ENCODE measurements at regions not wholly inside any gene's neighbourhood (a gene's known extent, or its start where the extent isn't known, plus 50 kb on each side); places are given as distances from the start of the nearest gene placed in this dataset.

DNA sequence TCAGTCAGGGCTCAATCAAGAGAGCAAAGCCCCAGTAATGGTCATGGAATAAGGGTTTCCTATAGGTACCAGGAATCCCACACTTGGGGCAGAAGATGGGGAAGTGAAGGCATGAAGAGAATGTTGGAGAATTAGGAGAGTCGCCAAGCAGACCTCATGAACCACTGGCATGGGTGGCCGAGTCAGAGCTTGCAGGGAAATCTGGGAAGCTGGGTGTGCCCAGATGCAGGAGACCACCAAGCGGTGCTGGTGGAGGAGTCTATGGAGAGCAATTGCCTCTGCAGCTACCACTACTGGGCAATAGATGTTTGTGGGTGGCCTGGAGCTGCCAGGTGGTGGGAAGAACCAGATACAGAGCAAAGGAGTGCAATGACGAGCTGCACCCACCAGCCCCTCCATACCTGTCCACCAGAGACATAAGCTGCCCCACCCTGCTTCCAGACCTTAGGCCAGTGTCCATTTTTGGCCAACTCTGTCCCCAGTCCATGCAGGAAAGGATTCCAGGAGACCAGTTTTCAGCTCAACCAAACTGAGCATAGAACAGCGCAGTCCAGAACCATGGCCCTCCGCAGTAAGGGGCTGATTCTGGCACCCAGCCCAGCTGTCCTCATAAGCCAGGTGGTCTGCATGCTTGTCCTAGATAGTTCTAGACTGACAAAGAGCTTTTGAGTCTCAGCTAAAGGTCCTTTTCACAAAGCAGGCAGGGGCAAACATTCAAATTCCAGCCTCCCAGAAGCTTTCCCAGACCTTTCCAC lies 323.9 kb downstream of the GADD45G start:
- H3K79me2 ChIP-seq (ENCODE audit: control insufficient read depth, insufficient read depth, low read length), result no peaks in the 10 kb centered on the region
- SMC1A ChIA-PET (ENCODE audit: uncharacterized antibody, unreplicated experiment), result no interaction called here
- H3K4me1 ChIP-seq (ENCODE audit: control insufficient read depth, insufficient read depth, low read length), result no peaks in the 10 kb centered on the region
- no peaks in the 10 kb centered on the region for H3K9me3 ChIP-seq (replicated peaks; ENCODE audit: control insufficient read depth, insufficient read depth, low read length)
- WGBS (ENCODE audit: insufficient coverage, insufficient replicate concordance, low lambda C conversion rate, missing lambda C conversion rate), result 27% methylated on average over 6 of the region's 6 CpGs
- H3K27me3 ChIP-seq (replicated peaks in 1 of 2; ENCODE audit: control insufficient read depth in 2 of 2, insufficient read depth in 2 of 2, low read length in 1 of 2), result peaks cover 1 to 8% of the 10 kb centered on the region in 2 experiments; a peak in 3 of 4 replicates
- no peaks in the 10 kb centered on the region for H3K36me3 ChIP-seq (ENCODE audit: control insufficient read depth in 2 of 2, insufficient read depth in 2 of 2, low read length in 1 of 2)
- POLR2A ChIA-PET, result no interaction called here
- H3K4me3 ChIP-seq, result no peak overlapping the region
- in situ Hi-C loops (cut with MboI) (no loop called here), intact Hi-C loops (cut with micrococcal nuclease; ENCODE audit: unreplicated experiment) (no loop called here)
- no peak overlapping the region for H2AFZ ChIP-seq (ENCODE audit: control insufficient read depth, low read depth, low read length)
- RAD21 ChIA-PET (ENCODE audit: unreplicated experiment), result interaction anchor here (1.1 kb wide), 1 partner anchor 325 kb away, joined by 3 read pairs; no protein-coding TSS in a partner anchor
- FAIRE-seq (no peak), DNase-seq (ENCODE audit: low read depth, low spot score) (no peak), ATAC-seq (no peak)
- CTCF ChIA-PET, result interaction anchor here (0.6 to 1.5 kb wide), 2 partner anchors 331 to 337 kb away, joined by 3 to 7 read pairs; no protein-coding TSS in a partner anchor
- H3K27ac ChIP-seq (ENCODE audit: control insufficient read depth, insufficient read depth), result no peak overlapping the region
- H3K4me2 ChIP-seq (ENCODE audit: control insufficient read depth, insufficient read depth), result no peak overlapping the region
- no peak overlapping the region for H3K9ac ChIP-seq (ENCODE audit: control insufficient read depth, insufficient read depth, low read length)
- no peaks in the 10 kb centered on the region for H4K20me1 ChIP-seq (ENCODE audit: control insufficient read depth, insufficient read depth)
- no TSS peak for BruUV-seq (replicated peaks)
- TF ChIP-seq ZNF274 (IDR thresholded peaks at IDR 0.05; ENCODE audit: insufficient read depth, insufficient read length), result no peak
- TF ChIP-seq, protein P1, sequence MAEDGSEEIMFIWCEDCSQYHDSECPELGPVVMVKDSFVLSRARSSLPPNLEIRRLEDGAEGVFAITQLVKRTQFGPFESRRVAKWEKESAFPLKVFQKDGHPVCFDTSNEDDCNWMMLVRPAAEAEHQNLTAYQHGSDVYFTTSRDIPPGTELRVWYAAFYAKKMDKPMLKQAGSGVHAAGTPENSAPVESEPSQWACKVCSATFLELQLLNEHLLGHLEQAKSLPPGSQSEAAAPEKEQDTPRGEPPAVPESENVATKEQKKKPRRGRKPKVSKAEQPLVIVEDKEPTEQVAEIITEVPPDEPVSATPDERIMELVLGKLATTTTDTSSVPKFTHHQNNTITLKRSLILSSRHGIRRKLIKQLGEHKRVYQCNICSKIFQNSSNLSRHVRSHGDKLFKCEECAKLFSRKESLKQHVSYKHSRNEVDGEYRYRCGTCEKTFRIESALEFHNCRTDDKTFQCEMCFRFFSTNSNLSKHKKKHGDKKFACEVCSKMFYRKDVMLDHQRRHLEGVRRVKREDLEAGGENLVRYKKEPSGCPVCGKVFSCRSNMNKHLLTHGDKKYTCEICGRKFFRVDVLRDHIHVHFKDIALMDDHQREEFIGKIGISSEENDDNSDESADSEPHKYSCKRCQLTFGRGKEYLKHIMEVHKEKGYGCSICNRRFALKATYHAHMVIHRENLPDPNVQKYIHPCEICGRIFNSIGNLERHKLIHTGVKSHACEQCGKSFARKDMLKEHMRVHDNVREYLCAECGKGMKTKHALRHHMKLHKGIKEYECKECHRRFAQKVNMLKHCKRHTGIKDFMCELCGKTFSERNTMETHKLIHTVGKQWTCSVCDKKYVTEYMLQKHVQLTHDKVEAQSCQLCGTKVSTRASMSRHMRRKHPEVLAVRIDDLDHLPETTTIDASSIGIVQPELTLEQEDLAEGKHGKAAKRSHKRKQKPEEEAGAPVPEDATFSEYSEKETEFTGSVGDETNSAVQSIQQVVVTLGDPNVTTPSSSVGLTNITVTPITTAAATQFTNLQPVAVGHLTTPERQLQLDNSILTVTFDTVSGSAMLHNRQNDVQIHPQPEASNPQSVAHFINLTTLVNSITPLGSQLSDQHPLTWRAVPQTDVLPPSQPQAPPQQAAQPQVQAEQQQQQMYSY (CRISPR knock-in tag; IDR thresholded peaks at IDR 0.05), result no peak
- no peak for TF ChIP-seq IRF4 (IDR thresholded peaks at IDR 0.05; ENCODE audit: low read depth, low read length)
- TF ChIP-seq, protein P2, sequence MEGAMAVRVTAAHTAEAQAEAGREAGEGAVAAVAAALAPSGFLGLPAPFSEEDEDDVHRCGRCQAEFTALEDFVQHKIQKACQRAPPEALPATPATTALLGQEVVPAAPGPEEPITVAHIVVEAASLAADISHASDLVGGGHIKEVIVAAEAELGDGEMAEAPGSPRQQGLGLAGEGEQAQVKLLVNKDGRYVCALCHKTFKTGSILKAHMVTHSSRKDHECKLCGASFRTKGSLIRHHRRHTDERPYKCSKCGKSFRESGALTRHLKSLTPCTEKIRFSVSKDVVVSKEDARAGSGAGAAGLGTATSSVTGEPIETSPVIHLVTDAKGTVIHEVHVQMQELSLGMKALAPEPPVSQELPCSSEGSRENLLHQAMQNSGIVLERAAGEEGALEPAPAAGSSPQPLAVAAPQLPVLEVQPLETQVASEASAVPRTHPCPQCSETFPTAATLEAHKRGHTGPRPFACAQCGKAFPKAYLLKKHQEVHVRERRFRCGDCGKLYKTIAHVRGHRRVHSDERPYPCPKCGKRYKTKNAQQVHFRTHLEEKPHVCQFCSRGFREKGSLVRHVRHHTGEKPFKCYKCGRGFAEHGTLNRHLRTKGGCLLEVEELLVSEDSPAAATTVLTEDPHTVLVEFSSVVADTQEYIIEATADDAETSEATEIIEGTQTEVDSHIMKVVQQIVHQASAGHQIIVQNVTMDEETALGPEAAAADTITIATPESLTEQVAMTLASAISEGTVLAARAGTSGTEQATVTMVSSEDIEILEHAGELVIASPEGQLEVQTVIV (IDR thresholded peaks at IDR 0.05; ENCODE audit: borderline replicate concordance, partially characterized antibody), result no peak
- no peak for TF ChIP-seq CBX5 (IDR thresholded peaks at IDR 0.05; ENCODE audit: low read depth)
- TF ChIP-seq ASH2L (IDR thresholded peaks at IDR 0.05; ENCODE audit: borderline replicate concordance, low read depth), result no peak
- no peak for TF ChIP-seq SUPT20H (IDR thresholded peaks at IDR 0.05; ENCODE audit: borderline replicate concordance, control insufficient read depth, low read depth, low read length)
- TF ChIP-seq, protein P3, sequence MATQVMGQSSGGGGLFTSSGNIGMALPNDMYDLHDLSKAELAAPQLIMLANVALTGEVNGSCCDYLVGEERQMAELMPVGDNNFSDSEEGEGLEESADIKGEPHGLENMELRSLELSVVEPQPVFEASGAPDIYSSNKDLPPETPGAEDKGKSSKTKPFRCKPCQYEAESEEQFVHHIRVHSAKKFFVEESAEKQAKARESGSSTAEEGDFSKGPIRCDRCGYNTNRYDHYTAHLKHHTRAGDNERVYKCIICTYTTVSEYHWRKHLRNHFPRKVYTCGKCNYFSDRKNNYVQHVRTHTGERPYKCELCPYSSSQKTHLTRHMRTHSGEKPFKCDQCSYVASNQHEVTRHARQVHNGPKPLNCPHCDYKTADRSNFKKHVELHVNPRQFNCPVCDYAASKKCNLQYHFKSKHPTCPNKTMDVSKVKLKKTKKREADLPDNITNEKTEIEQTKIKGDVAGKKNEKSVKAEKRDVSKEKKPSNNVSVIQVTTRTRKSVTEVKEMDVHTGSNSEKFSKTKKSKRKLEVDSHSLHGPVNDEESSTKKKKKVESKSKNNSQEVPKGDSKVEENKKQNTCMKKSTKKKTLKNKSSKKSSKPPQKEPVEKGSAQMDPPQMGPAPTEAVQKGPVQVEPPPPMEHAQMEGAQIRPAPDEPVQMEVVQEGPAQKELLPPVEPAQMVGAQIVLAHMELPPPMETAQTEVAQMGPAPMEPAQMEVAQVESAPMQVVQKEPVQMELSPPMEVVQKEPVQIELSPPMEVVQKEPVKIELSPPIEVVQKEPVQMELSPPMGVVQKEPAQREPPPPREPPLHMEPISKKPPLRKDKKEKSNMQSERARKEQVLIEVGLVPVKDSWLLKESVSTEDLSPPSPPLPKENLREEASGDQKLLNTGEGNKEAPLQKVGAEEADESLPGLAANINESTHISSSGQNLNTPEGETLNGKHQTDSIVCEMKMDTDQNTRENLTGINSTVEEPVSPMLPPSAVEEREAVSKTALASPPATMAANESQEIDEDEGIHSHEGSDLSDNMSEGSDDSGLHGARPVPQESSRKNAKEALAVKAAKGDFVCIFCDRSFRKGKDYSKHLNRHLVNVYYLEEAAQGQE (IDR thresholded peaks at IDR 0.05; ENCODE audit: low read depth, low read length), result no peak
- TF ChIP-seq, protein P4, sequence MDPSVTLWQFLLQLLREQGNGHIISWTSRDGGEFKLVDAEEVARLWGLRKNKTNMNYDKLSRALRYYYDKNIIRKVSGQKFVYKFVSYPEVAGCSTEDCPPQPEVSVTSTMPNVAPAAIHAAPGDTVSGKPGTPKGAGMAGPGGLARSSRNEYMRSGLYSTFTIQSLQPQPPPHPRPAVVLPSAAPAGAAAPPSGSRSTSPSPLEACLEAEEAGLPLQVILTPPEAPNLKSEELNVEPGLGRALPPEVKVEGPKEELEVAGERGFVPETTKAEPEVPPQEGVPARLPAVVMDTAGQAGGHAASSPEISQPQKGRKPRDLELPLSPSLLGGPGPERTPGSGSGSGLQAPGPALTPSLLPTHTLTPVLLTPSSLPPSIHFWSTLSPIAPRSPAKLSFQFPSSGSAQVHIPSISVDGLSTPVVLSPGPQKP (IDR thresholded peaks at IDR 0.05; ENCODE audit: low read depth, low read length), result no peak
- no peak for TF ChIP-seq ESRRA (IDR thresholded peaks at IDR 0.05; ENCODE audit: low read length)
